ENCODE measurements at regions not wholly inside any gene's neighbourhood (a gene's known extent, or its start where the extent isn't known, plus 50 kb on each side); places are given as distances from the start of the nearest gene placed in this dataset.
A peak's percentile ranks its signal among the peaks of the same experiment; 100 is the strongest.

- no peak for DNase-seq
- no peaks in the 10 kb centered on the region for H3K36me3 ChIP-seq
- TF ChIP-seq CTCF (IDR thresholded peaks at IDR 0.05; ENCODE audit: low read depth, low read length): no peak
- no peak overlapping the region for H3K4me3 ChIP-seq (ENCODE audit: low read depth, low read length)
- no peak overlapping the region for H3K27ac ChIP-seq
- H3K9me3 ChIP-seq (ENCODE audit: severe bottlenecking): no peaks in the 10 kb centered on the region
- no peaks in the 10 kb centered on the region for H3K27me3 ChIP-seq (ENCODE audit: insufficient read depth, low read depth, severe bottlenecking)
These were observed 90.0 kb upstream of the PLXNA4 start for GRCh38 chr7:132666071-132666773.

GRCh38 chr7:132656846-132657776 is 80.8 kb upstream of the PLXNA4 start:
- no peaks in the 10 kb centered on the region for H3K9me3 ChIP-seq (ENCODE audit: severe bottlenecking)
- peak; percentile 58 for TF ChIP-seq CTCF (IDR thresholded peaks at IDR 0.05; ENCODE audit: low read depth, low read length)
- no peaks in the 10 kb centered on the region for H3K36me3 ChIP-seq
- no peaks in the 10 kb centered on the region for H3K27me3 ChIP-seq (ENCODE audit: insufficient read depth, low read depth, severe bottlenecking)
- no peak overlapping the region for H3K4me3 ChIP-seq (ENCODE audit: low read depth, low read length)
- peak; percentile 48 for DNase-seq
- H3K27ac ChIP-seq: no peak overlapping the region

GRCh38 chr7:132656341-132656740 is 80.1 kb upstream of the PLXNA4 start:
- Histone ChIP-seq H3K4me3 (ENCODE audit: low read depth, low read length) (no peak overlapping the region), H3K9me3 (ENCODE audit: severe bottlenecking) (no peaks in the 10 kb centered on the region), H3K36me3 (no peaks in the 10 kb centered on the region), H3K27me3 (ENCODE audit: insufficient read depth, low read depth, severe bottlenecking) (no peaks in the 10 kb centered on the region), H3K27ac (no peak overlapping the region)
- no peak for TF ChIP-seq CTCF (IDR thresholded peaks at IDR 0.05; ENCODE audit: low read depth, low read length)
- no peak for DNase-seq

DNA sequence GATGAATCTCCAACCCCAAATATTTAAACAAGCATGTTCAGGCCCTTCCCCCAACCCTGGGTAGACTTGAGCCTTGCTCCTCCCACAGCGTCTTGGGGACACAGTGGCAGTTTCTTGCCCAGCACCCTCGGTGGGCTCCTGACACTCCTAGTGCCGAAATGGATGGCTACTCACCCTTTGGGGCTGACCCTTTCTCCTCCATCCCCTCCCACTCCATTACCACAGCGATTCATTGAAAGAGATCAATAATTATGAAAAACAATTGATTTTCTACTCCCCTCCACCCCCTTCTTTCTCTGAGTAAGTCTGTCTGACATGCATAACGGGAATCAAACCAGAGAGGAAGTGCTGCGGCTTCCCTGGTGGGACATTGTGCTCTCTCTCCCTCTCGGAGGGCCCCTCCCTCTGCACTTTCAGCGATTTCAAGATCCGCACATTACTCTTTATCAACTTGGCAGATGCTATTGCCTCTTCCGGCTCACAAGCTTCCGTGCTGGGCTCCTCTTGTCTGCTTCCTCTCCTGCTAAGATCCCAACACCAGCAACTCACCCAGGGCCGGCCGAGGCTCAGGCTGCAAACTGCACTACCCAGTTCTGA is 79.0 kb upstream of the PLXNA4 start:
- Histone ChIP-seq H3K27me3 (ENCODE audit: insufficient read depth, low read depth, severe bottlenecking) (no peaks in the 10 kb centered on the region), H3K4me3 (ENCODE audit: low read depth, low read length) (no peak overlapping the region)

GRCh38 chr7:132654150-132654549 is 77.9 kb upstream of the PLXNA4 start:
- Histone ChIP-seq H3K27ac (no peak overlapping the region), H3K36me3 (no peaks in the 10 kb centered on the region), H3K27me3 (ENCODE audit: insufficient read depth, low read depth, severe bottlenecking) (no peaks in the 10 kb centered on the region), H3K9me3 (ENCODE audit: severe bottlenecking) (no peaks in the 10 kb centered on the region), H3K4me3 (ENCODE audit: low read depth, low read length) (no peak overlapping the region)
- TF ChIP-seq CTCF (IDR thresholded peaks at IDR 0.05; ENCODE audit: low read depth, low read length): peak; percentile 38
- no peak for DNase-seq

More for the DNA sequence above, 79.0 kb upstream of the PLXNA4 start:
- Histone ChIP-seq H3K9me3 (ENCODE audit: severe bottlenecking) (no peaks in the 10 kb centered on the region), H3K27ac (no peak overlapping the region), H3K36me3 (no peaks in the 10 kb centered on the region)
- TF ChIP-seq CTCF (IDR thresholded peaks at IDR 0.05; ENCODE audit: low read depth, low read length): no peak
- DNase-seq: no peak

All from WERI-Rb-1 (cell line).